SK-N-SH treated with all-trans-retinoic acid at 6 μM for 48 hours (cell line): ENCODE measurements at regions not wholly inside any gene's neighbourhood (a gene's known extent, or its start where the extent isn't known, plus 50 kb on each side); places are given as distances from the start of the nearest gene placed in this dataset.

ENCODE experiments used
- GLIS3 ChIP-seq: fragments of 250-450 bp; sonication (Bioruptor Pico); IDR thresholded peaks from 2 replicates; pipeline ENCODE4 v1.5.0; 2020; ENCODE audit warnings: mild to moderate bottlenecking, moderate library complexity
- ISL1 ChIP-seq: fragments of 250-450 bp; sonication (Bioruptor Pico); IDR thresholded peaks from 2 replicates; pipeline ENCODE4 v2.1.2; 2022; ENCODE audit warnings: mild to moderate bottlenecking, moderate library complexity
- OSR1 ChIP-seq: fragments of 250-450 bp; sonication (Bioruptor Pico); IDR thresholded peaks from 2 replicates; pipeline ENCODE4 v1.8.0; 2022; ENCODE audit warnings: moderate library complexity, mild to moderate bottlenecking, inconsistent platforms
- PPARA ChIP-seq: fragments of 250-450 bp; sonication (Bioruptor Pico); IDR thresholded peaks from 2 replicates; pipeline ENCODE4 v1.5.0; 2020; ENCODE audit warnings: mild to moderate bottlenecking, borderline replicate concordance
- SNAI2 ChIP-seq: fragments of 250-450 bp; sonication (Bioruptor Pico); IDR thresholded peaks from 2 replicates; pipeline ENCODE4 v1.5.0; 2020; ENCODE audit warnings: mild to moderate bottlenecking, moderate library complexity
- TCF4 ChIP-seq: fragments of 250-450 bp; sonication (Bioruptor Pico); IDR thresholded peaks from 2 replicates; pipeline ENCODE4 v1.8.0; 2021; ENCODE audit warnings: mild to moderate bottlenecking, moderate library complexity, borderline replicate concordance
- TOX ChIP-seq: fragments of 250-450 bp; sonication (Bioruptor Pico); IDR thresholded peaks from 2 replicates; pipeline ENCODE4 v1.8.0; 2021; ENCODE audit warnings: mild to moderate bottlenecking, moderate library complexity, borderline replicate concordance
- ZFP3 ChIP-seq: fragments of 250-450 bp; sonication (Bioruptor Pico); IDR thresholded peaks from 2 replicates; pipeline ENCODE4 v1.5.0; 2020; ENCODE audit warnings: mild to moderate bottlenecking, moderate library complexity
- ZFP30 ChIP-seq: fragments of 450-650 bp; formaldehyde crosslinking; IDR thresholded peaks from 2 replicates; pipeline ENCODE4 v1.5.0; 2022; ENCODE audit warnings: mild to moderate bottlenecking, moderate library complexity
- ZNF70 ChIP-seq: fragments of 450-650 bp; formaldehyde crosslinking; IDR thresholded peaks from 2 replicates; pipeline ENCODE4 v1.5.0; 2020; ENCODE audit warnings: mild to moderate bottlenecking, moderate library complexity
- TF ChIP-seq, protein P1 (sequence below): fragments of 250-450 bp; sonication (Bioruptor Pico); IDR thresholded peaks from 2 replicates; pipeline ENCODE4 v1.5.0; 2020; ENCODE audit warnings: mild to moderate bottlenecking, moderate library complexity
- TF ChIP-seq, protein P2 (sequence below): fragments of 250-450 bp; sonication (Bioruptor Pico); IDR thresholded peaks from 2 replicates; pipeline ENCODE4 v1.8.0; 2020; ENCODE audit warnings: mild to moderate bottlenecking, moderate library complexity, borderline replicate concordance
- TF ChIP-seq, protein P3 (sequence below): fragments of 250-450 bp; sonication (Bioruptor Pico); IDR thresholded peaks from 2 replicates; pipeline ENCODE4 v1.5.1; 2020; ENCODE audit warnings: low read depth, mild to moderate bottlenecking, moderate library complexity

DNA sequence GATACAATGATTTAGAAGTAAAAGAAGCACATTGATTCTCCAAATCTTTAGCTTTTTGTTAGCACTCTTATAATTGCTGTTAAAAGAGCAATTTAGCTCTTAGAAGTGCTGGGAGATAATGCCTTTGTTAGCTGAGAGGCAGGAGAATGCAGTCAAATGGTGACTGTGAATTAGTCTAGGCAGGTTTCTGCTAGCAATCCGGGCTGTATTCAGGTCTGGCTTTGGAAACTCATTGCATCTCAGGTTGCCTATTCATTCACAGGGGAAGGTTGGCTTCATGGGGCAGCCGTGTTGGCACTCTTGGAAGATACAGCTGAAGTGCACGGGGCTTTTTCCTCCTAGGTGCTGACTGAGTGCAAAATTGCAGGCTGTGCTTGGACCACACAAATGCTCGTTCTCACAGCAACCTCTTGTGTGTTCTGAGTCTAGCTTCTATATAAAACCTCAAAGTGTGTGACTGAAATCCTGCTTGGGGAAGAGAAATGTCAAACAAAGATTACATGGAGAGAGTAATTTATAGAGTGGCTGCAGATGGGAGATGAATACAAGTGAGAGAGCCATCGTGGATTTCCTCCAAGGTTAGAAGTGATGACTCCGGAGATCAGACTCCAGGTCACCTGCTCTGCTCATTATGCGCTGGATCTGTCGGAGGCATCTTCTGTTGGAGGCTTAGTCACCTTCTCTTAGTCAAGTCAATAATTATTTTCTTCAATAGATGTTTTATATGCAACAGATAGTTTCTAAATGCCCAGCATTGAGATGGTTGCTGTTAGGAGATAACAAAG lies 167.8 kb downstream of the PMAIP1 start:
- TF ChIP-seq, protein P1, sequence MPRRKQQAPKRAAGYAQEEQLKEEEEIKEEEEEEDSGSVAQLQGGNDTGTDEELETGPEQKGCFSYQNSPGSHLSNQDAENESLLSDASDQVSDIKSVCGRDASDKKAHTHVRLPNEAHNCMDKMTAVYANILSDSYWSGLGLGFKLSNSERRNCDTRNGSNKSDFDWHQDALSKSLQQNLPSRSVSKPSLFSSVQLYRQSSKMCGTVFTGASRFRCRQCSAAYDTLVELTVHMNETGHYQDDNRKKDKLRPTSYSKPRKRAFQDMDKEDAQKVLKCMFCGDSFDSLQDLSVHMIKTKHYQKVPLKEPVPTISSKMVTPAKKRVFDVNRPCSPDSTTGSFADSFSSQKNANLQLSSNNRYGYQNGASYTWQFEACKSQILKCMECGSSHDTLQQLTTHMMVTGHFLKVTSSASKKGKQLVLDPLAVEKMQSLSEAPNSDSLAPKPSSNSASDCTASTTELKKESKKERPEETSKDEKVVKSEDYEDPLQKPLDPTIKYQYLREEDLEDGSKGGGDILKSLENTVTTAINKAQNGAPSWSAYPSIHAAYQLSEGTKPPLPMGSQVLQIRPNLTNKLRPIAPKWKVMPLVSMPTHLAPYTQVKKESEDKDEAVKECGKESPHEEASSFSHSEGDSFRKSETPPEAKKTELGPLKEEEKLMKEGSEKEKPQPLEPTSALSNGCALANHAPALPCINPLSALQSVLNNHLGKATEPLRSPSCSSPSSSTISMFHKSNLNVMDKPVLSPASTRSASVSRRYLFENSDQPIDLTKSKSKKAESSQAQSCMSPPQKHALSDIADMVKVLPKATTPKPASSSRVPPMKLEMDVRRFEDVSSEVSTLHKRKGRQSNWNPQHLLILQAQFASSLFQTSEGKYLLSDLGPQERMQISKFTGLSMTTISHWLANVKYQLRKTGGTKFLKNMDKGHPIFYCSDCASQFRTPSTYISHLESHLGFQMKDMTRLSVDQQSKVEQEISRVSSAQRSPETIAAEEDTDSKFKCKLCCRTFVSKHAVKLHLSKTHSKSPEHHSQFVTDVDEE = no peak
- TF ChIP-seq ZFP3 (CRISPR knock-in tag) (no peak), ISL1 (CRISPR knock-in tag) (no peak), TOX (CRISPR knock-in tag) (no peak), OSR1 (CRISPR knock-in tag) (no peak), PPARA (CRISPR knock-in tag) (no peak), GLIS3 (no peak), TCF4 (CRISPR knock-in tag) (no peak), ZFP30 (CRISPR knock-in tag) (no peak), SNAI2 (CRISPR knock-in tag) (no peak), ZNF70 (no peak)
- TF ChIP-seq, protein P2, sequence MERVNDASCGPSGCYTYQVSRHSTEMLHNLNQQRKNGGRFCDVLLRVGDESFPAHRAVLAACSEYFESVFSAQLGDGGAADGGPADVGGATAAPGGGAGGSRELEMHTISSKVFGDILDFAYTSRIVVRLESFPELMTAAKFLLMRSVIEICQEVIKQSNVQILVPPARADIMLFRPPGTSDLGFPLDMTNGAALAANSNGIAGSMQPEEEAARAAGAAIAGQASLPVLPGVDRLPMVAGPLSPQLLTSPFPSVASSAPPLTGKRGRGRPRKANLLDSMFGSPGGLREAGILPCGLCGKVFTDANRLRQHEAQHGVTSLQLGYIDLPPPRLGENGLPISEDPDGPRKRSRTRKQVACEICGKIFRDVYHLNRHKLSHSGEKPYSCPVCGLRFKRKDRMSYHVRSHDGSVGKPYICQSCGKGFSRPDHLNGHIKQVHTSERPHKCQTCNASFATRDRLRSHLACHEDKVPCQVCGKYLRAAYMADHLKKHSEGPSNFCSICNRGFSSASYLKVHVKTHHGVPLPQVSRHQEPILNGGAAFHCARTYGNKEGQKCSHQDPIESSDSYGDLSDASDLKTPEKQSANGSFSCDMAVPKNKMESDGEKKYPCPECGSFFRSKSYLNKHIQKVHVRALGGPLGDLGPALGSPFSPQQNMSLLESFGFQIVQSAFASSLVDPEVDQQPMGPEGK (CRISPR knock-in tag) = no peak
- TF ChIP-seq, protein P3, sequence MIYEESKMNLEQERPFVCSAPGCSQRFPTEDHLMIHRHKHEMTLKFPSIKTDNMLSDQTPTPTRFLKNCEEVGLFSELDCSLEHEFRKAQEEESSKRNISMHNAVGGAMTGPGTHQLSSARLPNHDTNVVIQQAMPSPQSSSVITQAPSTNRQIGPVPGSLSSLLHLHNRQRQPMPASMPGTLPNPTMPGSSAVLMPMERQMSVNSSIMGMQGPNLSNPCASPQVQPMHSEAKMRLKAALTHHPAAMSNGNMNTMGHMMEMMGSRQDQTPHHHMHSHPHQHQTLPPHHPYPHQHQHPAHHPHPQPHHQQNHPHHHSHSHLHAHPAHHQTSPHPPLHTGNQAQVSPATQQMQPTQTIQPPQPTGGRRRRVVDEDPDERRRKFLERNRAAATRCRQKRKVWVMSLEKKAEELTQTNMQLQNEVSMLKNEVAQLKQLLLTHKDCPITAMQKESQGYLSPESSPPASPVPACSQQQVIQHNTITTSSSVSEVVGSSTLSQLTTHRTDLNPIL (CRISPR knock-in tag) = no peak
